ENCODE measurements at regions not wholly inside any gene's neighbourhood (a gene's known extent, or its start where the extent isn't known, plus 50 kb on each side); places are given as distances from the start of the nearest gene placed in this dataset.

DNA sequence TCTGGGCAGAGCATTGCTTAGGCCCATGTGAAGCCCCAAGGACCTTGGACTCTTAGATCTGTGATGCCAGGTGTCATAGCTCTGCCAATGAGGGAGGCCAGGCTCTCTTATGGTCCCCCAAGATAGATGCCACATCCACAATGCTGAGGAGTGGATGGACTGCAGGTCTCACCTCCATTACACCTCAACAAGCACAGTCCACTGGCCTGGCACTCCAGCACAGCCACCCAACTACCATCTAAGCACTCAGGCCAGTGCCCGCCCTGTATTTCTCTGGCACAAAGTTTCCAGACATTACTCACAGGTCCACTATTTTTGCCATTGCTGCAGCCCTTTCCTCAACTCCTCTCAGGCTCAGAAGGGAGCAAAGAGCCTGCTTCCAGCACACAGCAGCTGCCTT is 613.5 kb upstream of the EPHA6 start:
- TF ChIP-seq, protein P1, sequence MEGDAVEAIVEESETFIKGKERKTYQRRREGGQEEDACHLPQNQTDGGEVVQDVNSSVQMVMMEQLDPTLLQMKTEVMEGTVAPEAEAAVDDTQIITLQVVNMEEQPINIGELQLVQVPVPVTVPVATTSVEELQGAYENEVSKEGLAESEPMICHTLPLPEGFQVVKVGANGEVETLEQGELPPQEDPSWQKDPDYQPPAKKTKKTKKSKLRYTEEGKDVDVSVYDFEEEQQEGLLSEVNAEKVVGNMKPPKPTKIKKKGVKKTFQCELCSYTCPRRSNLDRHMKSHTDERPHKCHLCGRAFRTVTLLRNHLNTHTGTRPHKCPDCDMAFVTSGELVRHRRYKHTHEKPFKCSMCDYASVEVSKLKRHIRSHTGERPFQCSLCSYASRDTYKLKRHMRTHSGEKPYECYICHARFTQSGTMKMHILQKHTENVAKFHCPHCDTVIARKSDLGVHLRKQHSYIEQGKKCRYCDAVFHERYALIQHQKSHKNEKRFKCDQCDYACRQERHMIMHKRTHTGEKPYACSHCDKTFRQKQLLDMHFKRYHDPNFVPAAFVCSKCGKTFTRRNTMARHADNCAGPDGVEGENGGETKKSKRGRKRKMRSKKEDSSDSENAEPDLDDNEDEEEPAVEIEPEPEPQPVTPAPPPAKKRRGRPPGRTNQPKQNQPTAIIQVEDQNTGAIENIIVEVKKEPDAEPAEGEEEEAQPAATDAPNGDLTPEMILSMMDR (IDR thresholded peaks at IDR 0.05 in 4 of 5, conservative IDR thresholded peaks at IDR 0.05 in 1 of 5), result no peak
- no peak for TF ChIP-seq POLR2A (IDR thresholded peaks at IDR 0.05)

All from gastrocnemius medialis (tissue), 4 donors.